ENCODE measurements at regions not wholly inside any gene's neighbourhood (a gene's known extent, or its start where the extent isn't known, plus 50 kb on each side); places are given as distances from the start of the nearest gene placed in this dataset.
"Not testable (repeated sequence)": the region's sequence is repeated elsewhere in the genome, so short reads cannot be mapped to it uniquely, and the experiment has no call there.

DNA sequence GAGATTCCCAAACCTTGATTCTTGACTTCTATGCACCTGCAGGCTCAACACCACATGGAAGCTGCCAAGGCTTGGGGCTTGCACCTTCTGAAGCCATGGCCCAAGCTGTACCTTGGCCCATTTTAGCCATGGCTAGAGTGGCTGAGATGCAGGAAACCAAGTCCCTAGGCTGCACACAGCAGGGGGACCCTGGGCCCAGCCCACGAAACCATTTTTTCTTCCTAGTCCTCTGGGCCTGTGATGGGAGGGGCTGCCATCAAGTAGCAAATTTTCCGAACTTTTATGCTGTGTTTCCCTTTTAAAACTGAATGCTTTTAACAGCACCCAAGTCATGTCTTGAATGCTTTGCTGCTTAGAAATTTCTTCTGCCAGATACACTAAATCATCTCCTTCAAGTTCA lies 253.9 kb upstream of the RPS23 start:
- not testable (repeated sequence) for DNase-seq

DNA sequence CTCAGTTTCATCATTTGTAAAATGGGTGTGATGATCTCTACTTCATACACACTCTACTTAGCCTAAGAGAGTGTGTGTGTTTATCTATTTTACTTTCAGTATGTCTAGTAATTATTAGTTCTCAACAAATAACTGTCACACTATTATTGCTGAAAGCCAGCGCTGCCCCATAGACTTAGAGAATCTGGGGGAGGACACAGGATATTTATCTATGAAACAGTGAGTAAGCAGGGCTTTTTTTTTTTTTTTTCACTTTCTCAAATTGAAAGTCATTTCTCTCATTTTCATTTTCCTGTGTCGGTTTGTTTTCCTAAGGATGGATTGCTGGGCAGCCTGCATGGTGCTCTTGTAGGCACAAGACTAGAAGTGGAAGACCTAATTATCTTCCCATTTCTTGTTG lies 248.4 kb upstream of the RPS23 start:
- DNase-seq: no peak

GRCh38 chr5:82525626-82526025 lies 247.5 kb upstream of the RPS23 start:
- no peak for DNase-seq

DNA sequence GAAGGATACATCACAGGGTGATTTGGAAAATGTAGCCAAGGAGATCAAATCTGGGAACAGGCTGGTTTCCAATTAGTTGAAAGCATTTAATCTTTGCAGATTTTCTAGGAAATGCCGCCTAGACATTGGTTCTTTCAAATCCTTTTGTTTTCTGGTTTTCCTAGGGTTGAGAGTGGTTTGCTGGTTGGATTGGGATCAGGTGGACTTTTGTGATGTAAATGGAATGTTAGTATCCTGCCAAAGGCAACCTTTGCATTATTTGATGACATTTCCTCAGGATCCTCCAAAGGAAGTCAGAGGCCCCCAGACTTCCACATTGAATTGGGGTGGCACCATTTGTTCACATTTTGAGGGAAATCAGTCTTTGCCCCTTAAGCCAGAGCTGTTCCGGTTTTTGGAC lies 245.5 kb upstream of the RPS23 start:
- no peak for DNase-seq

DNA sequence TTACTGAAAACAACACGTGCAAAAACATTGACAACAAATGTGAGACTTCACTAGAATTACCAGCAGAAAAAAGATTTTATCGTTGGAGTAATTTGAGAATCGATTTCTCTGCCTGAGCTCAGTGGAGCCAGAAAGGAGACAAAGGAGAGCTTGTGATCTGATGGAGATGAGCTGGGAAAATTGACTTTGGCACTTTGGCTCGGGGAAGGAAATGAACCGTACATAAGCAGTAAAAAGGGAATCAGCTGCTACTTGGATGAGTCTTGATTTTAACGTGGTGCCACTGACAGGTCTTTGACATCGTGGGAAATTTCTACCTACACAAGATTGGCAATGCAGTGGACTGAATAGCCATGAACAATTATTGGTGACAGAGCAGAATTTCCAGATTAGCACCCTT lies 244.7 kb upstream of the RPS23 start:
- DNase-seq: no peak

- DNase-seq: no peak
These were observed 243.4 kb upstream of the RPS23 start for GRCh38 chr5:82521431-82522051.

DNA sequence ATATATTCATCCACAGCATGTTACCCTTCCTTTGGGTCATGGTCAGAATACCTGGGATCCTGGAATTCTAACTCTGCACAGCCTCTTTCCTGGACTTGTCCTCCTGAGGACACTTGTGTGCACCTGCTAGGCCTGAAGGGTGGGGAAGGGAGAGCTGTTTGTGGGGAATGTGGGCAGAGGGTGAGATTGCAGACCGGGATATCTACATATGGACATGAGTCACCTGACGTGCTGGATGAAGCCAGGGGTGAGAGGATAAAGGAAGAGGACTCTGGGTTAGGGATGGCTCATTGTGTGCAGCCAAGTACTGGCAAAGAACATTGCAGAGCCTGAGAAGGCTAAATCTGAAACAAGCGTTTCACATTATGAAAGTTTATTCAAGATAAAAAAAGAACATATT lies 241.4 kb upstream of the RPS23 start:
- no peak for DNase-seq

DNA sequence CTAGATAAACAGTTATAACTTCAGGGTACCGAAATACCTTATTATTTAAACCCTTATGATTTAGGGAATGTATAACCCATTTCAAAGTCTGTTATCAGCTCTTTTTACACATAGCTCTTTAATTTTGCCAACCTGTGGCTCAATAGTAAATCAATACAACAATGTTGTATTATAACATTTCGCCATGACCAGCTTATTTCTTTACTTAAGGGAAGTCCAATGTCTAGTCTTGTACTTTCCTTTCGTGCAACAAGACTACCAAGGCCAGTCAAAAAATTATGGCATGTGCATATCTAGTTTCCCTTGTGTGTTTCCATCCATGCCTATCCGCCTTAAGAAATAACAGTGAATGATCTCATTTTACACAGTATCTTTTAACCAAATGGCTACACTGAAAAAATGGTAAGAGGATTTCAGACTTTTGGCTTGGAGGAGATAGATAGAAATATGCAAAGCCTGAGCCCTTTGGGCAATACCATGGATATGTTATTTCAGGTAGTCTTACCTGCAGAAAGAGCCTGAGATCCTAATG lies 239.5 kb upstream of the RPS23 start:
- no peak for DNase-seq

DNA sequence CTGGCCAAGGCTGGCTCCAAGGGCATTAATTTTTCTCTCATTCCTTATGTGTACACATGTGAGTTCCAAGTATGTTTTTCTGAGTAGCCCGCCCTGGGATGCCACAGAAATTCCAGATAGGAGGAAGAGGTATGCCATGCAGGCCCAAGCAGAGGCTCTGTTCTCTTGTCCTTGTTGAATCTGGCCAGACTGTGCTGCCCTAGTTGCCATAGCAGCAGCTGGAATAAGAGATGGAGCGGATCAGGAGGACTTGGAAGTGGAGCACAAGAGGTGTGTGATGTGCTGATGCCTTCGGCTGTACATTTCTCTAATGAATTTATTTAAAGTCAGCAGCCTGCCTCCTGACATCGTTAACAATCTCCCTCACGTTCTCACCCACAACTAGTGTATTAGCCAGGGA lies 235.6 kb upstream of the RPS23 start:
- no peak for DNase-seq

GRCh38 chr5:82512025-82512424 lies 233.9 kb upstream of the RPS23 start:
- DNase-seq: peak; percentile 18

DNA sequence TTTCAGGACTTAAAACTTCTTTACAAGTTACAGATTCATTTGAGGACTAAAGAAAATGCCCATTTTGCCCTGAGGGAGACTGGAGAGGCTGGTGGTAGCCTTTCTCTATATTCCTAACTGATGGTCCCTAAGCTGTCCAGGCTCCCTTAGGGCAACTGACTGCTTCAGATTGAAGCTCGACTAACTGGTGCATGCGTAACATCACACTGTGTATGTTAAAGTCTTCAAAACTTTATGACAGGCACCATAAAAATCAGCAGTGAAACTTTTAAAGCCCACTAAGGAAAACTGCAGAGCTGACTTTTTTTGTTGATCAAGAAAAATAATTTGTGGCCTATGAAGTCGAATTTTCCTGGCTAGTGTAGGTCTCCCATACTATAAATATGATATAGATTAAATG lies 233.0 kb upstream of the RPS23 start:
- no peak for DNase-seq

DNA sequence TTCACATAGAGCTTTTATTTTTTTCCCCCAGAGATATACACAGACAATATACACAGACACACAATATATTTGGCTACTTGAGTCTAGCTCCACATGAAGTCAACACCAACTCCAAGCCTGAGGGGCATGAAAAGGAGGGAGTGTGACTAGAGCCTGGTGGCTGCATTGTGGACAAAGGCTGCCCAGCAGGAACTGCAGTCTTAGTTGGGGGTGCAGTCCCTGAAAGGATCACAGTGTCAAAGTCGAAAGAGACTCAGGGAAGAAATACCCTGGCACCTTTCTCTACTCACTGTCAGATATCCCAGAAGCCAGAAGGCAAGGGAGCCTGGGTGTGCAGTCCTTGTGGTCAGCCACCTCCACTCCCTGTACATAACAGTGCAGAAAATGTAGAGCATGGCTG lies 231.6 kb upstream of the RPS23 start:
- no peak for DNase-seq

- not testable (repeated sequence) for DNase-seq
These were observed 228.2 kb upstream of the RPS23 start for GRCh38 chr5:82506390-82506789.

DNA sequence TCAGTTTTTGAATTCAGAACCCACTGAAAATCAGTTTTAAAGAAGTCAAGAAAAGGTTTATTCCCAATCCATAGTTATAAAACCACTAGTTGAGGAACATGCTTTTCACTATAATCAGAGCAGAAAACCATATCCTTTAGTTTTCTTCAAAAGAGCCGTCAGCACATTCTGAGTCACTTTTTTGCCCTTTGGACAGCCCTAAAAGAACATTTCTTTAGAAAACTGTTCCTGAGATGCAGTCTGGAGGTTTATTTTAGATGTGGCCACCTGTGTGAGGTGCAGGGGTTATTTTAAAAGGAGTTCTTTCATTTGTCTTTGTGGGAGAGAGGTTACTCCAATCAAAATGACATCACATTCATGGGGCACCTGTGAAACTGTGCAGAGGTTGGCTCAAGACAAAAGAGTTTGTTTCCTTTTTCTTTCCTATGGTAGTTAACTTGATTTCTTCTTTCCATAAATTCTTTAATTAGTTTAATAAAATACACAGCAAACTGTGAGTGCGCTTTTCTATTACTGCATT lies 221.6 kb upstream of the RPS23 start:
- DNase-seq: no peak

GRCh38 chr5:82497242-82497641 lies 219.1 kb upstream of the RPS23 start:
- no peak for DNase-seq

DNA sequence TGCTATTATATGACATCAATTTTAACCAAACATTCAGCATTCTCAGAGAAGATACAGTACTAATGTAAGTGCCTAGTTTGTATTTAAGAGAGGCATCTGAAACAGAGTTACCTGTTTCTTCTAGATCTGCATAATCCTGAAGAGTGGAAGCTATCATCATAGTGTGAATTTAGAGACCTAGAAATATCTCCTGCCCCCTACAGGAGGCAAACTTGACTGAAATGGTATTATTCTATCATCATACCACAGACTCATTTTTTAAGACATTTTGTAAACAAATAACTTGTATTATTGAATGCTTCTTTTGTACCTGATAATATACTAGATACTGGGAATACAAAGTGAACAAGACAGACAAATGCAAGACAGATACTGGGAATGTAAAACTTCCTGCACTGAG lies 216.8 kb upstream of the RPS23 start:
- DNase-seq: no peak

GRCh38 chr5:82493221-82493620 lies 215.1 kb upstream of the RPS23 start:
- DNase-seq: no peak

- DNase-seq: no peak
These were observed 213.2 kb upstream of the RPS23 start for GRCh38 chr5:82491397-82491796.

DNA sequence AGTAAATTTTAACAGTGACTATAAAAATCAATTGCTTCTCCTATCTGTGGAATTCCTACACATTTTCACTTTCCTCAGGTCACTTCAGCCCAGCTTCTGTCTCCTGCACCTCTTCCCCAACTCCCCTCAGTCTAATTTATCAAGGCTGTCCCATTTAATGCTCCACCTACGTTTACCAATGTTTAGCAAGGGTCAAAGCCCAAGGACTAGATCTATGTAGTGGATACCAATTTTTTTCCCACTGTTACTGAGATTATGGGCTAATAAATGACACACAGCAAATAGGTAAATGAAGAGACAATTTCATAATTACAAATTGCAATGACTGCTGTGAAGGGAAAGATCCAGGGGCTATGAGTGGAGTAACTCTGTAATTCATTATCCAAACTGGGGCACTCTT lies 211.5 kb upstream of the RPS23 start:
- DNase-seq: no peak

- DNase-seq: no peak
These were observed 209.0 kb upstream of the RPS23 start for GRCh38 chr5:82487131-82487530.

DNA sequence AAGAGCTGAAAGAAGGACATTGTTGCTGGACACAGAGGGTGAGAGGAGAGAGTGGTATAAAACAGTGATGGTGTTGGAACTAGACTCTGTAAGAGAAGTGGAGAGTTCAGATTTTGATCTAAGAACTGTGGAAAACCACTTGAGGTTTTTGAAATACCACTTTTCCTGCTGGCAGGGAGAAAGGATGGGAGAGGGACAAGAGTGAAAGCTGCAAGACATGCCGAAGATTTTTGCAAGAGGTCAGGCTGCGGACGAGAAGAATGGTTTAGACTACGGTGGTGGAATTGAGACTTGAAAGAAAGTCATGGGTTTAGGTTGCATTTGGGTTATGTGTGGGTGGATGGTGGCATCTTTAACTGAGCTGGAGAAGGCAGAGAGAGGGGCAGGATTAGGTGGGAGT lies 202.2 kb upstream of the RPS23 start:
- no peak for DNase-seq

DNA sequence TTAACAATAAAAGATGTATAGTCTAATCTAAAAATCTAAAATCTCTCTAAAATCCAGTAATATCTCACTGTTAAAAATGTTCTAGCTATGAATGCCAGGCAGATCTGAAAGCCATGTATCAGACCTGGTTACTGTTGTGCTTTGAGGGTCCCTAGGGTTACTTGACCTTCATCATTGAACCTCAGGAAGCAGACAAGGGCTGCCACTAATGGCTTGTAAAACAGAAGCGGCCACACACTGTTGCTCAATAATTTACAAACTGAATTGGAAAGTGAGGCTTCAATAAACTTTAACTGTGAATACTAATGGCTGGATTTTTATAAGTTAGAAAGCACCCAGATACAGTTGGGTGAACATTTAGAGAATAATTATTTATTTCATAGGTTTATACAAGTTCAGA lies 198.0 kb upstream of the RPS23 start:
- no peak for DNase-seq

- no peak for DNase-seq
These were observed 195.1 kb upstream of the RPS23 start for GRCh38 chr5:82473262-82473661.

GRCh38 chr5:82470185-82470994 lies 192.2 kb upstream of the RPS23 start:
- no peak for DNase-seq
